HG03469 (cell line): ENCODE measurements at regions not wholly inside any gene's neighbourhood (a gene's known extent, or its start where the extent isn't known, plus 50 kb on each side); places are given as distances from the start of the nearest gene placed in this dataset.
"Not testable (repeated sequence)": the region's sequence is repeated elsewhere in the genome, so short reads cannot be mapped to it uniquely, and the experiment has no call there.

Experiments used
- ATAC-seq: cut with Tn5 transposase; IDR thresholded peaks from one replicate; pipeline ENCODE4 v1.9.1; 2021; ENCODE audit warnings: mild to moderate bottlenecking, moderate library complexity, moderate number of reproducible peaks; ENCODE audit not compliant: unreplicated experiment

GRCh38 chr1:206403612-206404307, 66.5 kb upstream of the IKBKE start:
- ATAC-seq = not testable (repeated sequence)

DNA sequence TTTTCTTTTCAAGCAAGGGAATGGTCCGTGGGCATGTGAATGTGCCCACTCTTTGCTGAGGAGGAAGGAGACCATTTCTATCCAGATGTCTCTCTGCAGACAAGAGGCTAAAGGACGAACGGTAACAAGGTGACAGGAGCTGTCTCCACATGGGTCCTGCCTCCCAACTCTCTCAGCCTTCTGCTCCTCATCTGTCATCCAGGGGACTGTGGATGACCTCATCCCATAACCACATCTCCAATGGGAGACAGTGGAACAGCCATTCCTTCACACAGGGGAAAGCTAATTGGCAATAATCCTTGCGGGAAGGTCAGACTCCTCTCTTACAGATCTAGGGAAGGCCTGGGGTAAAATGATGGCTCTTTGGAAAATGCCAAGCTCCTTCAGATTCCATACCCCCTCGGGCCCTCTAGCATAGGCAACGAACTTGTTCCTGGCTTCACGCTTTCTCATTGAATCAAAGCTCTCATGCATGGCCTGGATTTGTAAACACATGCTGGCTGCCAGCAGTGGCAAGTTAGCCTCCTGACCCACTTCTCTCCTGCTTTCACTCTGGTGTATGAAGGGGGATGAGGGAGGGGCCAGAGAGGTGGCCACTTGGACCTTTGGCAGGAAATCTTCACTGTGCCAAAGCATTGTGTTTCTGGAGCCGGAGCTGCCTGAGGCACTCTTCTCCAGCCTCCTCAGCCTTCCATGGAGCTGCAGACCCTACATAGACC, 65.8 kb upstream of the IKBKE start:
- not testable (repeated sequence) for ATAC-seq

DNA sequence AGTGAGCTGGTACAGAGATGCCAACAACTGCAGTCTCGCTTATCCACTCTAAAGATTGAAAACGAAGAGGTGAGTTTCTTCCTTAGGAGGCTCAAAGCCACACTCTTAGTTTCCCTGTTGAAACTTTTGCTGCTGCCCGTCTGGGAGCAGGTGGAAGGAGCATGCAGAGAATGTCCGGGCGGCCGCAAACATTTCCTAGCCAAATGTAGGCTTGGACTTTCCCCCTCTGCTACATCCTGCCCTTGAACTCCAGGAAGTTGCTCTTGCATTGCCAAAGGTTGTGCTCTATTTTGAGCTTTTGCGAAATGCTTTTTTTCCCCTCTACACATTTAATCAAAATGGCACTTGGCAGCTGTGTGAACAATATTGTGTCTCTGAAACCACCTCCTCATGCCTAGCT, 65.0 kb upstream of the IKBKE start:
- ATAC-seq = not testable (repeated sequence)

DNA sequence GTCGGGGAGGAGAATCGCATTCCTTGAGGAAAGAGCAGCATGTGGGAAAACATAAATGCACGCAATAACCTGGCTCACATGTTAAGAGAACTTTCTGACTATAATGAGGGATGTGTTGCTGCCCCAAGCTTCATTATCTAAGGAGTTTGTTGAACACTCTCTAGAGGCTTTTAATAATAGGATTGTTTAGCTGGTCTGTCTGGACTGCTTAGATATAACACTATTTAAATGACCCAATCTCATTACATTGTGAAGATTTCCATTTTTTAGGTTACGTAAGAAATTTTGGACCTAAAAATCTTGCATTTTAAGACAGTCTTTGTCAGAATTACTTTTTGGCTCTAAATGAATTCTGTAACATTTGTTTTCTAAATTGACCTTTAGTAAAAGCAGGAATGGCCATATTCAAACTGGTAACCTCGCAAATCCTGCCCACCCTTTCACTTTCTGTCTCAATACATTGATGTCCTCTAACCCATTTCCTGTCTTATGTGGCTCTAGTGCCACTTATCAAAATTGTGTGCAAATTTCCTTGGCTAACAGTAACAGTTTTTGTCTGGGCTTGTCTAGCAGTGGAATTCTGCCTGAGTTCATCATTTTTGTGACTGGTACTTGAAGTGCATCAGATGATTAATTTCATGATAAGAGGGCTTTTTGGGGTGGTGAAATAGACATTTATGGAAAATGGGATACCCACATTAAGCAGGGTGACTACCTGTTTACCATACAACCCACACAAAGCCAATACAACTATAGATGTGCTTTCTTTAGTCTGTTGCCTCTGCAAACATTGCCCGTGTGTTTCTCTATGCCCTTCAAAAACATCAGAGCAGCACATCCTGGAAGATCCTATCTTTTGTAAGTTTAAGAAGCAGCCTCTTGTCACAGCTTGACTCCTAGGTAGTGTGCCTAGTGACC, 61.6 kb upstream of the IKBKE start:
- not testable (repeated sequence) for ATAC-seq

- no peak for ATAC-seq
These were observed 59.0 kb upstream of the IKBKE start for GRCh38 chr1:206411321-206411720.

DNA sequence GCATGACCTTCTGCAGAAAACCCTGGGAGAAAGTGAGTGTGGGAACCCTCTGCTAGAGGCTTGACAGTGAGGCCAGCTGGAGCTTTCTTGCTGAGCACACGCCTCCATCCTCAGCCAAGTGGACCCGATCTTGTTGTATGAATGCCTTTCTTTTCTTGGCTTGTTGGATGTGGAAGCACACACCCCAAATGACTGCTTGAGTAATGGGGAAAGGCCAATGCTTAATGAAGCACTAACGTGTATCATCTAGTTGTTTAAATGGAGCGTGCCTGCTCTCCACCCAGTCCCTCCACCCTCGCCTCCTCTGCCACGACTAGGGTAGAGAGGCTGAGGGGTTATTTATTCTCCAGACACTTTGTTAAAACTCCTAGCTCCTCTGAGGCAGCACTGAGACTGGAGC, 54.3 kb upstream of the IKBKE start:
- ATAC-seq = no peak

DNA sequence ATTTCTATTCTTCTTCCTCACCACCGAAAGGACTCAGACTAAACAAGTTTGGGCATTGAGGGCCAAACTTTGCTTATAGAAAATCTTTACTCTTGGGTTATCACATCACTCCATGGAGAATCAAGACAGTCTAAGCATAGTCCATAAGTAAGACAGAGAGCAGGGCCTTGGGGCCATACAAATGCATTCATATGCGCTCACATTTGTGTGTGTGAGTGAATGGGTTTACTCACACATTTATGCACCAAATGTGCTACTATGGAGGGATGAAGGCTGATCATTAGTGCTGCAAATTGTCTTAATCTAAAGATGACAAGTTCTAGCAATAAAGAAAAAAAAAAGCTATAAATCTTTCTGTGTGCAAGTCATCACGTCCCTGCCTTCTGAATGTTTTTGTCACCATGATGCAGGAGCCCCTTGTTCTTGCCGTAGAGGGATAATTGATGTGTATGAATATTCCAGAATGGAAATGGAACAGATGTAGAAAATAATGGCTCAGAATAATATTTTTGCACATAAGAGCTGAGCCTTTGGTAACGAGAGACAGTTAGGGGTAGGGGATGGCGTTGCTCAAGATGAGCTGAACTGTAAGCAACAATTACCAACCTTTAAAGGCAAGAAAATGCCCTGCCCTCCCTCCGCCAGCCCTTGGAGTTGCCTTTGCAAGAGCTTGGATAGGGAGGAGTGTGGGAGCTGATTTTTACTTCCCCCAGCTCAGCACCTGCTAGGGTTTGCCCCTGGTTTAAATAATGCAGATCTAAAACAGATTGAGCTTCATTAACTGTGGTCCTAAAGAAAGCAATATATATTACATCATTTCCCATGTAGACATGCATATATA, 52.3 kb upstream of the IKBKE start:
- ATAC-seq = no peak

GRCh38 chr1:206419250-206419649, 51.0 kb upstream of the IKBKE start:
- ATAC-seq = no peak

GRCh38 chr1:206419783-206420182, 50.5 kb upstream of the IKBKE start:
- no peak for ATAC-seq

- no peak for ATAC-seq
These were observed 49.8 kb upstream of the IKBKE start for GRCh38 chr1:206420471-206420870.
